GM10266 (cell line): ENCODE measurements at regions not wholly inside any gene's neighbourhood (a gene's known extent, or its start where the extent isn't known, plus 50 kb on each side); places are given as distances from the start of the nearest gene placed in this dataset.
"Not testable (repeated sequence)": the region's sequence is repeated elsewhere in the genome, so short reads cannot be mapped to it uniquely, and the experiment has no call there.

Experiments used
- DNase-seq: peaks from one replicate; pipeline ENCODE4 v3.0.0; 2012; ENCODE audit errors: extremely low spot score
- CTCF ChIP-seq: IDR thresholded peaks from 2 replicates; pipeline ENCODE4 v1.5.1; 2012; ENCODE audit warnings: mild to moderate bottlenecking, low read depth; ENCODE audit not compliant: control insufficient read depth, insufficient read depth; ENCODE audit errors: missing control alignments

DNA sequence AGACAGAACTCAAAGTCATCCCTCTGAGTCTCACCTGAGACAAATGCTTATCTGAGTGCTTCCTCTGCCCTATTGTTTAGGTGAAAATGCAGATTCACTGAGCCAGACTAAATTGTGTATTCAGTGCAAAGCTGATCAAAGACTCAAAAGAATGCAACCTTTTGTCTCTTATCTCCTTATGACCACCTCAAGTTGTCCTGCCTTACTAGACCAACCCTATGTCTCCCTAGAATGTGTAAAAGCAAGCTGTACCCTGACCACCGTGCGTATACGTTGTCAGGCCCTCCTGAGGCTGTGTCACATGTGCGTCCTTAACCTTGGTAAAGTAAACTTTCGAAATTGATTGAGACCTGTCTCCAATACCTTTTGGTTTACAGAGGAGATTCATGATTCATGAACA lies 63.6 kb upstream of the SH3RF1 start:
- no peak for TF ChIP-seq CTCF
- DNase-seq: no peak

GRCh38 chr4:169333265-169333664 lies 62.5 kb upstream of the SH3RF1 start:
- TF ChIP-seq CTCF: no peak
- no peak for DNase-seq

DNA sequence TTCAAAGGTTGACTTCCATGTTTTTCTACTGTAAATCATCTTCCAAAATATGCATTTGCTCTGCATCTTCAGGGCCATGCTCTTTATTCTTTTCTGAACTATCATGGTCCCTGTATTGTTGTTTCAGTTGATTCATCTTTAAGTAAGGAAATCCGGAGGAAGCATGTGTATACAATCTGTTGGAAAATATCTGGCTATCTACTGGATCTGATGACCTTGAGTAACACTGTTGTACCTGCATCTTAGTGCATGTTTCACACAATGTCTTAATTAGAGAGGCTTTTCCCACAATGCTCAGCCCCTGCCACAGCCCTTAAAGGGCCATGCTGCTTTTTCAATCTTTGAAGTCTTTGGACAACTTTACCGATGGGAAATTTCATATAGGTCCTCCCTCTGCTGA lies 61.8 kb upstream of the SH3RF1 start:
- no peak for DNase-seq
- no peak for TF ChIP-seq CTCF

DNA sequence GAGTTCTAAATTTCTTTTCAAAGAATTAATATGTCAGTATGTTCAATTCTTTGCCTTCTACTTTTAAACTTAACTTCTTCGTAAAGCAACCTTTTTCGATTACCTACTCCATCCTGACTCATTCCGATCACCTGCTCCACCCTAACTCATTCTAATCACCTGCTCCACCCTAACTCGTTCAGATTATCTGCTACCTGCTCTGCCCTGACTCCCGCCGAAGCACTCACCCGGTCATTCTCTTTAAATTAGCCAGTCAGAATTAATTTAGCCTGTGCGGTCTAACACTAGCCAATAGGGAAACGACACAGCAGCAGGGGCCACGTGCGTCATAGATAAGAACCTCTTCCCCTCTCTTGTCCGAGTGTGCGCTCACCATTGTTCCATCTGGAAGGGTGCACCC lies 60.1 kb upstream of the SH3RF1 start:
- no peak for TF ChIP-seq CTCF
- DNase-seq: no peak

DNA sequence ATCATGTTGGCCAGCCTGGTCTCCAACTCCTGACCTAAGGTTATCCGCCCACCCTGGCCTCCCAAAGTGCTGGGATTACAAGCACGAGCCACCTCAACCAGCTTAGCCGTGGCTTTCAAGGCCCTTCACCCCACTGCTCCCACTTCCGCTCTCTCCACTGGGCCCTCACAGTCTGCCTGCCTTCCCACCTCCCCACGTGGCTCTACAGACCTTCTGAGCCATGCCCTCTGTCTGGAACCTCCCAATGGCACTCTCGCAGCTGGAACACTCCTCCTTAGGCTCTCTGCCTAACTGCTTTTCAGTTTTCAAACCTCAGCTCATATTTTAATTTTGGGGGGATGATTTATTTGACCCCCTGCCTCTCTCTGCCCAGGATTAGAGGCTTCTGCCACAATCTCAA lies 59.3 kb upstream of the SH3RF1 start:
- no peak for TF ChIP-seq CTCF
- DNase-seq: no peak

- no peak for TF ChIP-seq CTCF
- no peak for DNase-seq
These were observed 57.2 kb upstream of the SH3RF1 start for GRCh38 chr4:169327951-169328350.

- not testable (repeated sequence) for DNase-seq
These were observed 53.2 kb upstream of the SH3RF1 start for GRCh38 chr4:169323925-169324324.

GRCh38 chr4:169322833-169323232 lies 52.1 kb upstream of the SH3RF1 start:
- not testable (repeated sequence) for DNase-seq
